Limb (tissue), 2 donors: ENCODE measurements at regions not wholly inside any gene's neighbourhood (a gene's known extent, or its start where the extent isn't known, plus 50 kb on each side); places are given as distances from the start of the nearest gene placed in this dataset.

Experiments used
- DNase-seq, 2 donors: peaks; one replicate each; pipeline ENCODE4 v3.0.0-alpha.2; 2016; ENCODE audit errors: extremely low spot score in 2 of 2

DNA sequence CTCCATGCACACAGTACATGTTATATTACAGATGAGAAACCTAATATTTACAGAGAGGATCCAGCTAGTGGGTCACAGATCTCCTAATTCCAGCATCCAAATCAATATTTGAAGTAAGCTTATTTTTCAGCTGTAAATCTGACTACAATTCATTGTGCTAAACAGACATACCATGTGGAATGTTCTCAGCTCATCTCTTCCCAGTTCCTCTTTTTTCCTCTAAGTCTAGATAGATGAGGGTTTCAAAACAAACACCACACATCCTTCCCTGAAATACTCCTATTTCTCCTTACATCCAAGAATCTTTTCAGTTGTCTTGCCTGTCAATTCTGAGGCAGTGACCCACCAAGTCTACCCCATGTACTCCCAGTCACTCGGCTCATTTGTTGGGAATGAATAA, 200.7 kb upstream of the PIK3C3 start:
- DNase-seq, result no peak

- DNase-seq, result no peak
Measured at GRCh38 chr18:41753826-41754225, 201.2 kb upstream of the PIK3C3 start.

GRCh38 chr18:41752826-41753225, 202.2 kb upstream of the PIK3C3 start:
- DNase-seq, result no peak

DNA sequence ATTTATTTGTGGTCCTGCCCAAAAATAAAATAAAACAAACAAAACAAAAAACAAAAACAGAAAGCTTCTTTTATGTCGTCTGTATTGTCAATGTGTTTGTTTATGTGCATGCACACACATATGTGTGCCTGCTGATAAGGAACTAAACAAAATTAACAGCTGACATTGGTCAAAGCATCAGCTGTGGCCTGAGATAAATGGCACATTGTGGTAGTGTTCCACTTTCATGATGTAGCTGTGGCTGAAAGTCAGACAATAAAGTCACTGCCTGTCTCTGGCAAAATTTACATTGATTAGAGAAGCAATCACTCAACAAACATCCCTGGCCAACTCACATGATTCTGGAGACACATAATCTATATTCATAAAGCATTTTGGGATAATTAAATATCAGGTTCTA, 203.4 kb upstream of the PIK3C3 start:
- no peak for DNase-seq

DNA sequence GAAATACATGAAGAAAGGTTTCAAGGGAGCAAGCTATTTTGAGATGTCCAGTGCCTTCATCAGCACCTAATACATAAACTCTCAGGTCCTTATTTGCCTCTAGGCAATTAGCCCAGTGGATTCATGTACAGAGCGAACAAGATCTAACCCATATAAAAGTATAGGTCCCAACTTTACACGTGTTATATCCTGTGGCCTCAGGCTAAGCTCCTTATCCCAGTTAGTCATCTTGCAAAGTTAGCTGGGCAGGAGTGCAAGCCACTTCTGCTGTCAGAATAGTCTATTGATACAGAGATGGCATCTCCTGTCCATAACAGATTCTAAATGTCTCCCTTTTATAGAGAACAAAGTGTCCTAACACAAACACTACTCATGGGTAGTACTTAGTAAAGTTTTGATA, 203.9 kb upstream of the PIK3C3 start:
- DNase-seq, result no peak

- DNase-seq, result no peak
Measured at GRCh38 chr18:41747723-41748242, 207.3 kb upstream of the PIK3C3 start.

DNA sequence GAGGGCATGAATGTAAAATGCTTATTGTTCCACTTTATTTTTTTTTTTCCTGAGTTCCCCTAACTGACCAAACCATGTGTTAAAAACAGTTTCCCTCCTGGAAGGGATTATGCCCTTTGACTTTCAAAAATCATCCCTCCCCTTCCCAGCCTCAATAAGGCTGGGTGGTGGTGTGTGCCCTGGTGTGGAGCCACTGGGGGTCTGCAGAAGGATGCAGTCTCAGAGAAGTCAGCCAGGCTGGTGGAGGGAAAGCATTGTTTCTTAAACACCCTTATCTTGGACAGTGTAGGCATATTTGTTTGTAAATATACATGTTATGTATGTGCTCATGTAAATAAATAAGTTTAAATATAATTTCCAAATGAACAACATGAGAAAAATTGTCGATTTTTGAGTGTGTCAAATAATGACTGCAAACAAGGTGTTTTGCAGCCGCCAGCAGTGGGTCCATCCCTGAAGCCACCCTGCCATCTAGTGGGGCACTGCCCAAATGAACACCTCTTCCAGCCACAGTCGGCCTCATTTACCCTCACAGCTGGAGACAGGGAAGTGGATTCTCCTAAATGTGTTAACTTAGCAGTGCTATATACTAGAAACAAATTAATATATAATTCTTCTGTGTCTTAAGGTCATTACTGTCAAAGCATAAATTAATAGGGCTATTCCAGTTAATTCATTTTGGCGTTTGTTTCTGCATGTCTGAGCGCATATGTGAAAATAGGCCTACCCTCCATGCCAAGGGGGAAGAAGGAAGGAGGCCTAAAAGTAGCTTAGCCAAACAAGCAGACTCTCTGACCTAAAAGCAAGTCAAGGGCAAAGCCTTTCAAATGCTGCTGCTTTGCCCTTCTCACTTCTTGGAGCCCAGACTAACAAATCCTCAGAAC, 209.6 kb upstream of the PIK3C3 start:
- peak; percentile 39 to 82 for DNase-seq

DNA sequence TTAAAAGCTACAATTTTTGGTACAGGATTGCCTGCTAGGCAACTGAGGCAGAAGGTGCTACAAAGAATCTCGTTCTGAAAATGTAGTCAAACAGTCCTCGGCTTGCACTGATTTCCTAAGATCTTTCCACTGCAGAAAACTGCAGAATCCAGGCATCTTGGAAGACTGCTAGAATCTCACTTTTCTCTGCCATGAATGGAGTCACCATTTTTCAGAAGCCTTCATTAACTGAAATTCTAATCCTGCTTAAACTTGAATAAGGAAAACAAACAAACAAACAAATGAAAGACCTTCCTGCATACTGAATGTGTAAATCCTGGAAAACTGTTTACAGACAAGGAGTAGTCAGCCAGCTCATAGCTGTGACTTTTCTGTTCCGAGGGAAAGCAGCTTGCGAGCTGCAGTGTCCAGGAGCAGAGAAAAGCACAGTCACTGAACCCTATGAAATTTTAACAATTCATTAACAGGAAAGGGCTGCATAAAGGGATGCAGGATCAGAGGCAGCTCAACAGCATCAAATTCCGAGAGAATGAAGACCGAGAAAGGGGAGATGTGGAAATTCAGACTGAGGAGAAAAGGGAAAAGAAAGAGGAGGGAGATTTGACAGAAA, 210.5 kb upstream of the PIK3C3 start:
- DNase-seq, result no peak

DNA sequence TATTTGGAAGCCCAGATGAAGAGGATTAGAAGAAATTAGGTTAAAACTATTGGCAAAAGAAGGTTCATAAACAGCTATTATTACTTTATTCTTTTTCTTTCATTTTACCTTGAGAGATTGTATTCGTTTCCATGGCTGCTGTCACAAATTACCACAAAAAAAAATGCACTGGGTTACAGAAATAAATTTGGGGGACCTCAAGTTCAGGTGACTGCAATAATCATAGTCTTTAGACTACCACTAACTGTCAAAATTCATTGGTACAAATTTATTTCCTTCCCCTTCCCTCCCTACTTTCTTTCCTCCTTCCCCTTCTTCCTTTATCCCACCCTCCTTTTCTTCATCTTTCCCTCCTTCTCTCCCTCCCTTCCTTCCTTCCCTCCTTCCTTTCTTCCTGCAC, 217.8 kb upstream of the PIK3C3 start:
- no peak for DNase-seq

GRCh38 chr18:41734917-41735316, 220.1 kb upstream of the PIK3C3 start:
- no peak for DNase-seq

DNA sequence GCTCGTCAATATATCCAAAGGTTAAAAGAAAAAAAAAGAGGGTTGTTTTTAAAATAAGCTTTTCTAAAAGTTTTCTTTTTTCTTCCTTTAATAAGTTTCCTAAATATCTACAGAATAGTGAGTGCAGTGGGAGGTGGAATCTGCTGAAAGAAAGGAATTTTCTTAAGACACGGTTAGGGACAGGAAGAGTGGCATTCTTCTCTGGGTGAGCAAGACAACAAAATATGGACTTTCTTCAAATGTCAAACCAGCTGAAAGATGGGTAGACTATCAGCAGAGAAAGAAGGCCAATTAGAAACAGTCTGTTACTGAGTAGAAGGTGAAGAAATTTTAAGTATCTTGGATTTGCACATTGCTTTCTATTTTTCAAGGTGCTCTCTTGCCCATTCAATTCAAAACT, 222.7 kb upstream of the PIK3C3 start:
- no peak for DNase-seq

GRCh38 chr18:41731884-41732283, 223.2 kb upstream of the PIK3C3 start:
- DNase-seq, result no peak

- no peak for DNase-seq
Measured at GRCh38 chr18:41724195-41724594, 230.8 kb upstream of the PIK3C3 start.

GRCh38 chr18:41721103-41721790, 233.8 kb upstream of the PIK3C3 start:
- no peak for DNase-seq

- no peak for DNase-seq
Measured at GRCh38 chr18:41720226-41720625, 234.8 kb upstream of the PIK3C3 start.

DNA sequence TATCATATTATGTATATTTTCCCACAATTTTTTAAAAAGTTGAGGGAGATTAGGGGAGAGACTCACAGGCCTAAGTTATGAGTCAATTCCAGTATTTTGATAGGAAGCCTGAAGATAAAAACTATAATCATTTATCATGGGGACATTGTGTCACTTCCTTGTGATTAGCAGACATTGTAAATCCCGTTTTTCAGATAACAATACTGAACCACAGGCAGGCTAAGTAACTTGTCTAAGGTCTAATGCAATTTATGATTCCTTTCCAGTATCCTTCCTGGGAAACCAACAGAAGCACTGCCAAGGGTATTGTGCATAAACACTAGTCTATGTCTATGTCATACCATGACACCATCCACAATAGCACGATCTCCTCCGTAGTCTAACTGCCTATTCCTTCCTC, 235.2 kb upstream of the PIK3C3 start:
- no peak for DNase-seq

DNA sequence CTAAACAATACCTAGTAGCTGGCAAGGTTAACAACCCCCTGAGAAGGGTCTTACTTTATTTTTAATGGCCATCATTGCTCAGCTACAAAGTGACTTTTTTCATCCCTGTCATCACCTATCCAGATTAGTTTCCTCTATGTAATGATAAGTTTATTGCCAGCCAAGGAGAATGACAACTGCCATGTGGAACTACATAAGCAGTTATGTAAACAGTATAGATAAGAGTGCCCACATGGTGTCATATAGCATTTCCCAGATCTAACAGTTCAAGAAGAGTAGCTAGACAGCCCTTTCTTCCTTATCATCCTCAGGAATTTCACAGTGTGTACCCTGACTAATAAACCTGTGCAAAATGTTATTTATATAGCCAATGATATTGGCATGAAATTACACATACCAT, 240.2 kb upstream of the PIK3C3 start:
- DNase-seq, result no peak

- DNase-seq, result no peak
Measured at GRCh38 chr18:41713969-41714825, 240.8 kb upstream of the PIK3C3 start.

DNA sequence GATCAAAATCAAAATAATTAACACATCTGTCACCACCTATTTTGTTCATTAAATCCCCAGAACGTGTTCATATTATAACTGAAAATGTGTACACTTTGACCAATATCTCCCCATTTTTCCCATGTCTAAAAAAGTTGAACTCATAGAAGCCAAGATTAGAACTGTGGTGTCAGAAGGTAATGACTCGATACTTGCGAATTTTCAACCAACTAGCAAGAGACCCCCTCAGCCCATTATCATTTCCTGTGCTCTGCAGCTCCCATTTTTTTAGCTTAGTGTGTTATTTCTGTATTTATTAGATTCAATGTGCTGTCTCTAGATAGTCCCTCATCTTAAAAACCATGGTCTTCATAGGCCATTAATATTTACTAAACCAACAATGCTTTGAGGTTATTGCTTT, 248.7 kb upstream of the PIK3C3 start:
- DNase-seq, result no peak

DNA sequence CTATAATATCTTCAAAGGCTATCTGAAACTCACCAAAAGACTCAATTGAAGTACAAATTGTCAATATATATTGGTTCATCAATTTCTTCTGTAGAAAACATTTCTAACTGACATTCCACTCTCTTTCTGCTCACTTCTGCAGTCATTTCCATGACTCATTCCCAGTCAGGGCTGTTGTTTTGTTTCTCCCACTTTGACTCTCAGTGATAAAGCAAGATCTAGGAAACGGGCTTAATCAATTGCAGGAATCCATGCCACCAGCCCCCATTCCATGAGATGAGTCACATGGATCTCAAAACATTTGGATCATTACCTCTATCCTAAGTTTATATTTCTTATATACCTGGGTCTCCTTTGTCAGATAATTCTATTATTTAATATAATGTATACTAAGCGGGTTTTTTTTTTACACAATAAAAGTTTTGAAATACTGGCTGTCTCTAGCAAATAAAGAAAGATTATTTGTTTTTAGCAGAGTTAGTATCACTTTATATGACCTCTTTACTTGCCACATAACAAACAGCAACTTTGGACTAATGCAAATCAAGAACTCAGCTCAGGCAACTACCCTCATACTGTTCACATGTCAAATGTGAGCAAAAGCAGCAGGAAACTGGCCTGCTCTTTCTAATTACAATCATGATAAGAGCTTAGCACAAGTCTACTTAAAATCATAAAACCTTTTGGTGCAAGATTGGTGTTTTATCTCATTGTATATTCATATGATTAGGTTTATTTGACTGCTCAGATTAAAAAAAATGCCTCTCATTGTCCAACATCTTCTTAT, 251.1 kb upstream of the PIK3C3 start:
- DNase-seq, result no peak

DNA sequence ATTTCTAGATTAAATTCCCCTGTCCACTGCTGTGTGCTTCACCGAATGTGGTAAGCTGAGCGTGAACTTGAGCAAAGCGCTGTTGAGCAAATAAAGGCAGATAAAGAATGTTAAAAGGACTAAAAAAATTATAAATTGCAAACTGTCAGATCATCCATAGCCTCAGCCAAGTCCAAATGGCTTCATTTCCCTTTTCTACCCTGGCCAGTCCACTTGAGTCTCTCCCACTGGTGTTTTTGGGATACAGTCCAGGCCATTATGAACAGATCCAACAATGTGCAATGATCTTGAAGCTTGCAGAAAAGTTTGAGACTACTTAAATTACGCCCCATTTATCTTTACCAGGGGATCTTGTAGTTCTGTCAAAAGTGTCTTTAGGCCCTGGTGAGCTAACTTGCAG, 254.6 kb upstream of the PIK3C3 start:
- DNase-seq, result peak in 1 of 2 donors; percentile 30
